HUES6 (cell line): ENCODE measurements at regions not wholly inside any gene's neighbourhood (a gene's known extent, or its start where the extent isn't known, plus 50 kb on each side); places are given as distances from the start of the nearest gene placed in this dataset.

Experiments used
- H3K27ac ChIP-seq: 2 replicates; pipeline ENCODE4 v1.7.0; 2013; ENCODE audit warnings: low read depth, mild to moderate bottlenecking, low read length, inconsistent platforms
- H3K27me3 ChIP-seq: 2 replicates; pipeline ENCODE4 v1.6.1; 2013; ENCODE audit warnings: low read length; ENCODE audit not compliant: control insufficient read depth, insufficient read depth
- H3K36me3 ChIP-seq: 2 replicates; pipeline ENCODE4 v1.6.1; 2013; ENCODE audit warnings: low read length; ENCODE audit not compliant: control insufficient read depth, insufficient read depth
- H3K4me1 ChIP-seq: 2 replicates; pipeline ENCODE4 v1.6.1; 2013; ENCODE audit warnings: low read length; ENCODE audit not compliant: control insufficient read depth, insufficient read depth
- H3K4me3 ChIP-seq: 2 replicates; pipeline ENCODE4 v1.5.1; 2013; ENCODE audit warnings: low read depth, low read length
- H3K9ac ChIP-seq: one replicate; pipeline ENCODE4 v1.6.1; 2013; ENCODE audit warnings: mild to moderate bottlenecking, low read length
- H3K9me3 ChIP-seq: 2 replicates; pipeline ENCODE4 v1.6.1; 2013; ENCODE audit warnings: low read depth, low read length; ENCODE audit not compliant: control insufficient read depth, insufficient read depth

DNA sequence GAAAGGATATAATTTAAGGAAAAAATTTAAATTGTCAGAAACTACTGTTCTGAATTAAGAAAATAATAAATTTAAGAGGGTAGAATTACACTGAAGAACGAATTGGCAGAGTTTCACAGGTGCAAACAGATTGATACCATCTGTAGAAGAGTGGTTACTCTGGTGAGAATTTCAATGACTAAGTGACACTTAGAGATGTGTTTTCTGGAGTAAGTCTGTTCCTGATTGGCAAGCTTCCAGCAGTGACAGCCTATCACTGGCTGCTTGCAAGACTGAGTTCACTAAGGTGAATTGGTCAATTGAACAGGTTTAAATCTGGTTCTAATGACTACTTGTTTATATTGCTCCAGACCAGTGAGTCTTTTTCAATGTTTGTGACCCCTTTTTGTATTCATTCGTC is 838.2 kb upstream of the RGS18 start:
- Histone ChIP-seq H3K4me3 (no peak overlapping the region), H3K27me3 (no peaks in the 10 kb centered on the region), H3K36me3 (no peaks in the 10 kb centered on the region), H3K9me3 (no peaks in the 10 kb centered on the region), H3K9ac (no peak overlapping the region), H3K27ac (no peak overlapping the region), H3K4me1 (no peaks in the 10 kb centered on the region)

GRCh38 chr1:191327868-191328267 is 830.4 kb upstream of the RGS18 start:
- Histone ChIP-seq H3K9me3 (no peaks in the 10 kb centered on the region), H3K4me3 (no peak overlapping the region), H3K27me3 (no peaks in the 10 kb centered on the region), H3K9ac (no peak overlapping the region), H3K4me1 (no peaks in the 10 kb centered on the region), H3K36me3 (no peaks in the 10 kb centered on the region), H3K27ac (no peak overlapping the region)

DNA sequence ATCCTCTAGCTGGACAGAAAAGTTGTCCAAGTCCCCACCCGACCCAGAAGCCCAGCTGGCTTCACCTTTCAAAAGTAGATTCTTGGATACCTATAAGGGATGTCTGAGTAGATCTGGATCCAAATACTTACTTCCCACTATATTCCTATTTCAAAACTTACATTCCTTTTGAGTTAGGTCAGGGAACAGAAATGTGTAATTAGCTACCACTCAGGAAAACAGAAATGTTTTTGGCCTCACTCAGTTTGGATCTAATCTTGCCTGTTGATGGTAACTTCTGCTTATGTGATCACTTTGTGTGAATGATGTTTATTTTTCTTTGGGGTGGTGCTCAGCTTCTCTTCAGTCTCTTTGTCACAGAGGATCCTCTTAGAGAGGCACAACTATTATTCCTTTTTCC is 814.4 kb upstream of the RGS18 start:
- H3K9me3 ChIP-seq, result no peaks in the 10 kb centered on the region
- no peak overlapping the region for H3K4me3 ChIP-seq
- no peaks in the 10 kb centered on the region for H3K4me1 ChIP-seq
- H3K36me3 ChIP-seq, result no peaks in the 10 kb centered on the region
- no peak overlapping the region for H3K27ac ChIP-seq
- no peaks in the 10 kb centered on the region for H3K27me3 ChIP-seq
- H3K9ac ChIP-seq, result no peak overlapping the region

DNA sequence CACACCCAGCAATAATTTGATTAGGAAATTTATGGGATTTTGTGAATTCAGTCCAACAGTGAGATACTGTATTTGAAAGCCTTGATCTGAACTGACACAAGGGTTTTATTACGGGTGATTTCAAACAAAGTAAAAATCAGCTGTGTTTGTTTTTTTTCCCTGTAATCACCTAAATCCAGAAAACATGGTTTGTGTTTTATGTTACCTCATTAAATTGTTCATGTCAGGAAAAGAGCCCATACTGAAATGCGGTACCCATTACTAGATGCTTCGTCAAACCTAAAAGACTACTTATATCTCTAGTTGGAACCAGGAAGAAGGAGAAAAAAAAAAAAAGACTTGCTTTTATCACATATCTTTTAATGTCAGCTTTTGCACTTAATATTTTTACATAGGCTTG is 811.9 kb upstream of the RGS18 start:
- no peaks in the 10 kb centered on the region for H3K27me3 ChIP-seq

DNA sequence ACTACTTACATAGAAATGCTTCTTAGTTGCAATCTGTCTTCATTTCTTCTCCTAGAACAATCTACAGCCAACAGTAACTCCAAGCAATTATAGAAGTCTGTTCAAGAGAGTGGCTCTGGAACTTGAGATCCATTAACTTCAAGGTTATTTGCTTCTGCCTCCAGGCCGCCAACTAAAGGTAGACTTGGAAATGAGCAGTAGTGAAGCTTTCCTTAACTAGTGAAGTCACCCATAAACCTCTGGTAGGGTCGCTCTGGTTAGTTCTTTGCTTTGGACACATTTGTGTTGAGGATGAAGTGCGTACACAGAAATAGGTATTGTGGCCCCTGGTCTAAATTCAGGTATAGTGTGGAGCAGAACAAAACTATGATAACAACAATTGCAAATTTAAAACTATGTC is 809.9 kb upstream of the RGS18 start:
- Histone ChIP-seq H3K27ac (no peak overlapping the region), H3K36me3 (no peaks in the 10 kb centered on the region), H3K4me3 (no peak overlapping the region), H3K27me3 (no peaks in the 10 kb centered on the region), H3K4me1 (no peaks in the 10 kb centered on the region), H3K9ac (no peak overlapping the region), H3K9me3 (no peaks in the 10 kb centered on the region)

More for the DNA sequence above, 811.9 kb upstream of the RGS18 start:
- no peak overlapping the region for H3K9ac ChIP-seq
- H3K4me3 ChIP-seq, result no peak overlapping the region
- no peak overlapping the region for H3K27ac ChIP-seq
- no peaks in the 10 kb centered on the region for H3K9me3 ChIP-seq
- H3K36me3 ChIP-seq, result no peaks in the 10 kb centered on the region
- no peaks in the 10 kb centered on the region for H3K4me1 ChIP-seq

GRCh38 chr1:191350938-191351337 is 807.3 kb upstream of the RGS18 start:
- Histone ChIP-seq H3K4me1 (no peaks in the 10 kb centered on the region), H3K36me3 (no peaks in the 10 kb centered on the region), H3K27ac (no peak overlapping the region), H3K4me3 (no peak overlapping the region), H3K9ac (no peak overlapping the region), H3K27me3 (no peaks in the 10 kb centered on the region), H3K9me3 (no peaks in the 10 kb centered on the region)

- no peak overlapping the region for H3K9ac ChIP-seq
Observed at GRCh38 chr1:191358724-191359123, 799.5 kb upstream of the RGS18 start.

DNA sequence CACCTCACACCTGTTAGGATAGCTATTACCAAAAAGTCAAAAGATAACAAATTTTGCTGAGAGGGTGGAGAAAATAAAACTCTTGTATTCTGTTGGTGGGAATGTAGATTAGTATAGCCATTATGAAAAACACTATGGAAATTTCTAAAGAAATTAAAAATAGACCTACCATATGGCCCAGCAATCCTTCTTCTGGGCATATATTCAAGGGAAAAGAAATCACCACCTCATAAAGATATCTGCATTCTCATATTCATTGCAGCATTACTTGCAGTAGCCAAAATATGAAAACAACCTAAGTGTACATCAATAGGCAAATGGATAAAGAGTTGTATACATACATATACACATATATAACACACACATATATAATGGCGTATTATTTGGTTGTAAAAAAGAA is 791.6 kb upstream of the RGS18 start:
- Histone ChIP-seq H3K9me3 (no peaks in the 10 kb centered on the region), H3K27ac (no peak overlapping the region), H3K4me3 (no peak overlapping the region), H3K9ac (no peak overlapping the region), H3K36me3 (no peaks in the 10 kb centered on the region), H3K4me1 (peaks cover 5% of the 10 kb centered on the region; the same call in 1 of the 2 replicates), H3K27me3 (no peaks in the 10 kb centered on the region)

More at GRCh38 chr1:191358724-191359123, 799.5 kb upstream of the RGS18 start:
- Histone ChIP-seq H3K27me3 (no peaks in the 10 kb centered on the region), H3K36me3 (no peaks in the 10 kb centered on the region), H3K4me1 (no peaks in the 10 kb centered on the region), H3K4me3 (no peak overlapping the region), H3K27ac (no peak overlapping the region), H3K9me3 (no peaks in the 10 kb centered on the region)

DNA sequence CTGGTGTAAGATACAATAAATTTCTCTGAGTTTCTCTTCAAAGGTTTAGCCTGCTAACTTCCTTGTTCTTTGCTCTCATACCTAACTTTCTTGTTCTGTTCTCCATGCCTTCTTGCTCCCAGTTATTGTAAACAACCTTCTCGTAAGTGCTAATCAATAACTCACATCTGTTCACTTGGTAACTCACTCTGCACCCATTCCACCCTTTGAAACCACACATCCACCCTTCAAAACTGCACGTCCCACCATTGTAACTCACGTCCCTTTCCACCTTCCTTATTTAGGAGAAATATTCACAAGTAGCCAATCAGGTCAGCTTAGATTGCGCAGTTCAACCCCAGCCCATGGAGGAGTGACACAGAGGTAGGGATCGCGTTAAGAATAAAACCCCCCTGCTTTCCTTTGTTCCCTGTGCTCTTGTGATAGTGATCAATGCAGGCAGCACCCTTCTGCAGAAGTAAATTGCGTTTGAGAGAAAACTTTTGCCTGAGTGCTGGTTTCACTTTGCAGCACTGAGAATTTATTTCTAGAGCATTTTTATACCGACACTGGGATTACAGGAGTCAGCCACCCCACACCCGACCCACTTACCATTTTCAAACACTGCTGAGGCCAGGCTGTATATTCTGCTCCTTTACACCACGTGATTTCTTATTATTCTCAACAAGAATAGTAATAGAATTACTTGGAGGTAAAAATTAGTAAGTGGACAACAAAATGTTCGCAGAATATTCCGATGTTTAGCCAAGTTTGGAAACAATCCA is 789.2 kb upstream of the RGS18 start:
- Histone ChIP-seq H3K36me3 (no peaks in the 10 kb centered on the region), H3K27me3 (no peaks in the 10 kb centered on the region), H3K27ac (no peak overlapping the region), H3K4me1 (peaks cover 5% of the 10 kb centered on the region; the same call in 1 of the 2 replicates), H3K9me3 (no peaks in the 10 kb centered on the region), H3K4me3 (no peak overlapping the region), H3K9ac (no peak overlapping the region)

DNA sequence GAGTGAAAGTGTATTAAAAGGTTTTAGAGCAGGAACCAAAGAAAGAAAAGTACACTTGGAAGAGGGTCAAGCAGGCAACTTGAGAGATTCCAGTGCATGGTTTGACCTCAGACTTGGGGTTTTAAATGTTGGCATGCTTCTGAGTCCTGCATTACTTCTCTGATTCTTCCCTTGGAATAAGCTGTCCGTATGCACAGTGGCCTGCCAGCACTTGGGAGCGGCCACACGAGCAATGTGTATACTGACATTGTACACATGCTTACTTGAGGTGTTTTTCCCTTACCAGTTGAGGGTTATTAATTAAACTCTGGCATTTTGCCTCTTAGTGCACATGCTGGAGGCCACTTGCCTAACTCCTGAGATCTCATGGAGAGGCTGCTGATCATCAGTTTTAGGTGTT is 786.6 kb upstream of the RGS18 start:
- H3K4me1 ChIP-seq, result peaks cover 5% of the 10 kb centered on the region; the same call in 1 of the 2 replicates
- no peak overlapping the region for H3K9ac ChIP-seq
- no peak overlapping the region for H3K4me3 ChIP-seq

DNA sequence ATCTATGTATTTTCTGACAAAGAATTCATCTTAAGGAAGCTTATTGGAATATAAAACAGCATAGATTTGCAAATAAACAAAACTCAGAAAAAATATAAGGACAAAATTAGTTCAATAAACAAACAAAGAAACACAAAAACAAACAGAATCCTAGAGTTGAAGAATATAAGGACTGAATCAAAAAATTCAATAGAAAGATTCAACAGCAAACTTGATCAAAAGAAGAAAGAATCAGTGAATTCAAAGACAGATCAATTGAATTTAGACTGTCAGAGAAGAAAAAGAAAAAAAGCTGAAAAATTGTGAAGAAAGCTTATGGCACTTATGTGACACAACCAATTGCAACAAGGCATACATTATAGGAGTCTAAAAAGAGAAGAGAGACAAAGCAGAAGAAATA is 770.0 kb upstream of the RGS18 start:
- Histone ChIP-seq H3K9me3 (no peaks in the 10 kb centered on the region), H3K27ac (no peak overlapping the region), H3K27me3 (no peaks in the 10 kb centered on the region), H3K9ac (no peak overlapping the region), H3K4me1 (no peaks in the 10 kb centered on the region), H3K36me3 (no peaks in the 10 kb centered on the region), H3K4me3 (no peak overlapping the region)

More for the DNA sequence above, 786.6 kb upstream of the RGS18 start:
- Histone ChIP-seq H3K9me3 (no peaks in the 10 kb centered on the region), H3K27ac (no peak overlapping the region), H3K36me3 (no peaks in the 10 kb centered on the region), H3K27me3 (no peaks in the 10 kb centered on the region)
